HFFc6 (cell line): ENCODE measurements at regions not wholly inside any gene's neighbourhood (a gene's known extent, or its start where the extent isn't known, plus 50 kb on each side); places are given as distances from the start of the nearest gene placed in this dataset.

Source experiments
- DNase-seq: peaks from one replicate; pipeline ENCODE4 v3.0.0-alpha.2; 2018
- H3K27ac Mint-ChIP-seq: 2 replicates; pipeline ENCODE4 v1.8.0; 2020; ENCODE audit warnings: mild to moderate bottlenecking, mixed read lengths
- H3K27me3 Mint-ChIP-seq: 2 replicates; pipeline ENCODE4 v1.8.0; 2021; ENCODE audit warnings: mild to moderate bottlenecking, moderate library complexity, mixed read lengths; ENCODE audit not compliant: insufficient read depth
- H3K36me3 Mint-ChIP-seq: 2 replicates; pipeline ENCODE4 v1.8.0; 2021; ENCODE audit warnings: low read depth, mixed read lengths
- H3K4me1 Mint-ChIP-seq: 2 replicates; pipeline ENCODE4 v1.8.0; 2020; ENCODE audit warnings: low read depth, mixed read lengths
- H3K4me3 Mint-ChIP-seq: 2 replicates; pipeline ENCODE4 v1.8.0; 2020; ENCODE audit warnings: mild to moderate bottlenecking, moderate library complexity, mixed read lengths
- H3K9me3 Mint-ChIP-seq: 2 replicates; pipeline ENCODE4 v1.8.0; 2020; ENCODE audit warnings: mild to moderate bottlenecking, mixed read lengths
- CTCF ChIP-seq: fragments of 200-600 bp; sonication (generic); IDR thresholded peaks from 2 replicates; pipeline ENCODE4 v1.5.0; 2021; ENCODE audit warnings: antibody characterized with exemption, mild to moderate bottlenecking

GRCh38 chr15:96182736-96183513 lies 147.6 kb upstream of the NR2F2 start:
- Mint-ChIP-seq H3K27ac (no peak overlapping the region), H3K27me3 (peaks cover 2% of the 10 kb centered on the region; the same call in 1 of the 2 replicates), H3K9me3 (no peaks in the 10 kb centered on the region), H3K4me3 (no peak overlapping the region), H3K36me3 (no peaks in the 10 kb centered on the region), H3K4me1 (peaks cover 12% of the 10 kb centered on the region; the same call in 1 of the 2 replicates)
- no peak for TF ChIP-seq CTCF
- DNase-seq, result no peak

GRCh38 chr15:96183514-96183850 lies 147.0 kb upstream of the NR2F2 start:
- Mint-ChIP-seq H3K9me3 (no peaks in the 10 kb centered on the region), H3K27me3 (peaks cover 2% of the 10 kb centered on the region; the same call in 1 of the 2 replicates), H3K4me3 (no peak overlapping the region), H3K27ac (no peak overlapping the region), H3K36me3 (no peaks in the 10 kb centered on the region), H3K4me1 (peaks cover 12% of the 10 kb centered on the region; the same call in 1 of the 2 replicates)
- no peak for DNase-seq
- no peak for TF ChIP-seq CTCF

- Mint-ChIP-seq H3K9me3 (no peaks in the 10 kb centered on the region), H3K4me3 (no peak overlapping the region), H3K4me1 (peaks cover 12% of the 10 kb centered on the region; the same call in 1 of the 2 replicates), H3K27me3 (peaks cover 2% of the 10 kb centered on the region; the same call in 1 of the 2 replicates), H3K36me3 (no peaks in the 10 kb centered on the region), H3K27ac (no peak overlapping the region)
- no peak for TF ChIP-seq CTCF
- DNase-seq, result no peak
Observed at GRCh38 chr15:96183867-96184266, 146.6 kb upstream of the NR2F2 start.

GRCh38 chr15:96184297-96184696 lies 146.2 kb upstream of the NR2F2 start:
- peaks cover 12% of the 10 kb centered on the region; the same call in 1 of the 2 replicates for H3K4me1 Mint-ChIP-seq
- no peaks in the 10 kb centered on the region for H3K36me3 Mint-ChIP-seq
- TF ChIP-seq CTCF, result no peak
- no peak for DNase-seq
- no peaks in the 10 kb centered on the region for H3K9me3 Mint-ChIP-seq
- peaks cover 2% of the 10 kb centered on the region; the same call in 1 of the 2 replicates for H3K27me3 Mint-ChIP-seq
- H3K4me3 Mint-ChIP-seq, result no peak overlapping the region
- H3K27ac Mint-ChIP-seq, result no peak overlapping the region

- H3K4me1 Mint-ChIP-seq, result peaks cover 12% of the 10 kb centered on the region; the same call in 1 of the 2 replicates
- no peak for DNase-seq
- no peak overlapping the region for H3K4me3 Mint-ChIP-seq
- H3K27ac Mint-ChIP-seq, result no peak overlapping the region
- peaks cover 2% of the 10 kb centered on the region; the same call in 1 of the 2 replicates for H3K27me3 Mint-ChIP-seq
- H3K36me3 Mint-ChIP-seq, result no peaks in the 10 kb centered on the region
- no peaks in the 10 kb centered on the region for H3K9me3 Mint-ChIP-seq
- TF ChIP-seq CTCF, result no peak
Observed at GRCh38 chr15:96186105-96186504, 144.4 kb upstream of the NR2F2 start.
